ENCODE measurements at regions not wholly inside any gene's neighbourhood (a gene's known extent, or its start where the extent isn't known, plus 50 kb on each side); places are given as distances from the start of the nearest gene placed in this dataset.

GRCh38 chr9:88890546-88890945 lies 100.7 kb upstream of the S1PR3 start:
- no peak for TF ChIP-seq POLR2AphosphoS5 (IDR thresholded peaks at IDR 0.05; ENCODE audit: low read depth, low read length)
- no peak for TF ChIP-seq REST (IDR thresholded peaks at IDR 0.05; ENCODE audit: insufficient read depth in 1 of 2, low read depth in 2 of 2, low read length in 2 of 2)
- no peak for TF ChIP-seq TAF1 (IDR thresholded peaks at IDR 0.05; ENCODE audit: borderline replicate concordance, insufficient read depth, low read length)

Measured in PFSK-1 (cell line).